ENCODE measurements at regions not wholly inside any gene's neighbourhood (a gene's known extent, or its start where the extent isn't known, plus 50 kb on each side); places are given as distances from the start of the nearest gene placed in this dataset.

GRCh38 chr10:128901236-128901635 is 565.8 kb upstream of the MGMT start:
- no peak for DNase-seq (ENCODE audit: low read depth)

GRCh38 chr10:128902031-128902710 is 564.9 kb upstream of the MGMT start:
- no peak for DNase-seq (ENCODE audit: low read depth)

DNA sequence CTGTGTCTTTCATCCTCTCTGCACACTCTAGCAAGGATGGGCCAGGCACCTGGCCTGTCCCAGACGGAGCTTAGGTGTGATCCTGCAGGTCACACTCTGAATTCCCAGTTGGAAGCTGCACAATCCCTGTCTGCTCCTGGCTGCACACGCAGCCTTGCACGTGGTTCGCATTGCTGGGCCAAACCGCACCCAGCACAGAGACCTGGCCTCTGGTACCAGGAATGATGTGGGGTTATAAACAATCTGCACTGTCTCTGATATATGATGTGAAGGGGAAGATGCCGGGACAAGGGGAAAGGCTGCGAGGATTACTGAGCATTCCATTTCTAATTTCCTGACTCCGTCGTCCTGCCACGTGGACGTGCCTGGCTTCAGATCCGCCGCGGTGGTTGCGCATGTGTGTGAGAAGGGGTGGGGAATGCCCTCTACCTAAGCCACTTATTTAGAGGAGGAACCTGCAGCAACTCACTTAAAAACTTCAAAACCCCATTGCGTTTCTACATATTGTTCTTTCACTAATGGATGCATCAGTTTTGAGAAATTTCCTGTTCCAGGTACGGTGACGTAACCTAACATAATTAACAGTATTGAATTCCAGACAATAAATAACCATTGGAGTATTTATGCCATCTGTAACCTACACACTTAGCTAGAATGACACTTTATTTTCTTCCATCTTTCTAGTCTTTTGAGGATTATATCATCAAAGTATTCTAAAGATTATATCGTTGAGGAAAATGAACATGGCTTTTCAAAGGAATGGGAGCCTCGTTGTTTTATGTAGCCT is 559.7 kb upstream of the MGMT start:
- DNase-seq (ENCODE audit: low read depth): no peak

GRCh38 chr10:128908099-128908498 is 558.9 kb upstream of the MGMT start:
- no peak for DNase-seq (ENCODE audit: low read depth)

DNA sequence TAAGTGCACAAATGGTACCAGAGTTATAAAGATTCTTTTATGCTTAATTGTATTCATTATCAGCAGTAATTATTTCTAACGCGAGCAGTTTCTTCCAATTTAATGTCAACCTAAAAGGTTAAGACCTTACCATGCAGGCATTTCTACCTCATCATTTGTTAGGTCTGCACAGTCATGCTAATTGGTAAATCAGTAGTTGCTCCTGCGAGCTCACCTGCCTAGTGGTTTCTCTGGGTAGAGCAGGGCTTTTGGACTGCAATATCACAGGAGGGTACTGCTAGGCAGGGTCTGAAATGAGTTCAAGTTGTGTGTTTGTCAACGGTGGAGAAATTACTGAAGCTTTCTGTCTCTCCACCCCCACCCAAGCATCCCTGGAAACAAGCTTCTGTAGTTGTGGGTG is 558.5 kb upstream of the MGMT start:
- DNase-seq (ENCODE audit: low read depth): no peak

DNA sequence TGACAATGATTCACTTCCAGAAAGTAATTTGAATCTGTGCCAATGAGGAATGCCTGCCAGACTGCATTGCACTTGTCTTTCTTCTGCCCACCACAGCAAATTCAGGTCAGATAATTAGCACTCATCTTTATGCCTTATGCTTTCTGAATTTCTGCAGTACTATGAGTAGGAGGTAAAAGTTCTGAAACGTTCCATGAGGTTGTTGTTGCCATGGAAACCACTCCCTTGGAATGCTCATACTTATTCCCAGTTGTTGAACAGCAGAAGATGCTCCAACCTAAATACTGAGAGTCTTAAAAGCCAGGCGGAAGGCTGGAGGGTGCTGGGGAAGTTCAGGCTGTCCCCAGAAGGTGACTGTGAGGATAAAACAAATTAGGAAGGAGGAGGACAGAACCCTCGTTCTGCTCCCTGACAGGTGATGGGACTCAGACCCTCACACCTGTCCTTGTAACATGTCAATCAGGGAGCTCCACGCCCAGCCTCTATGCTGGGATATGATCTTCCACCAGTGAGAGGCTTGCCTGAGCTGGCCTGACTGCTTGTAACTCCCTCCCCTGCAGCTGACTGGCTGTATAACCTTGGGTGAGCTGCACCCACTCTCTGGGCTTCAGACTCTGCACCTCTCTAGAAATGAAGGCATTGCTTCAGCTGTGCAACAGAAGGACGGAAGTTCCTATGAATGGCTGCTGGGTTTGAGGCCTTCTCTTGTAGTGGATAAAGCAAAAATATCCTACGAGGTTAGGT is 554.3 kb upstream of the MGMT start:
- no peak for DNase-seq (ENCODE audit: low read depth)

DNA sequence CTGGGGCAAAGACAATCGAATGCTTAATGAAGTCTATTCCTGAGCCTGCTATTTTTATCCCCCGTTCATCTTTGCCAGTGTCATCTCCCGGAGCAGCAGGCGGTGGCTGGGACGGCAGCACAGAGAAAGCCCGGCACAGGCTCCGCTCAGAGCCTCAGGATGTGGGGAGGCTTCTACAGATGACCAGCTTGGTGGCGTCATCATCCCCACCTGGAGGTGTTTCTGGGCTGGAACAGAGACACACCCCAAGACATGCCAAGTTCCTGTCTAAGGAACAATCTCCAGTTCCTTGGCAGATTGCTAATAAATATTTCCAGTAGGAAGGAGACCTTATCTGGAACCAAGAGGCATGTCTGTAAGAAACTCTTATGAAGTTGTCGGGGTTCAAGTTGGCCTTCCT is 552.4 kb upstream of the MGMT start:
- DNase-seq (ENCODE audit: low read depth): no peak

- DNase-seq (ENCODE audit: low read depth): no peak
Measured at GRCh38 chr10:128915630-128916029, 551.4 kb upstream of the MGMT start.

DNA sequence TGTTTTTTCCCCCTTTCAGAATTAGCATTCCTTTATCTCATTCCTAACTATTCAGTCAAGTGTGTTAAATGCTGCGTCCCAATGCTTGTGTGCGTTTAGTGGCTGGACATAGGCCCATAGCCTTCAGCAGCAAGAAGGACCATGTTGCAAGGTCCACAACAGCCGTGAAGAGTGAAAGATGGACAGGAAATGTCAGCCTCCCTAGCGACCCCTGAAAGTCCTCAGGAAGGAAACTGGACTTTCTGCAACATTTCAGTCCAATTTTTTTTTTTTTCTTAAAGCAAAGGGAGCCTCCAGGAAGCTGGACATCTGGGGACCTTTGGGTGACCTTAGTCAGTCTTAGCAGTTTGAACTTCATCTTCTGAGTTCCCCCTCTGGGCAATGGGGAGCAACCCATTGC is 550.7 kb upstream of the MGMT start:
- no peak for DNase-seq (ENCODE audit: low read depth)

DNA sequence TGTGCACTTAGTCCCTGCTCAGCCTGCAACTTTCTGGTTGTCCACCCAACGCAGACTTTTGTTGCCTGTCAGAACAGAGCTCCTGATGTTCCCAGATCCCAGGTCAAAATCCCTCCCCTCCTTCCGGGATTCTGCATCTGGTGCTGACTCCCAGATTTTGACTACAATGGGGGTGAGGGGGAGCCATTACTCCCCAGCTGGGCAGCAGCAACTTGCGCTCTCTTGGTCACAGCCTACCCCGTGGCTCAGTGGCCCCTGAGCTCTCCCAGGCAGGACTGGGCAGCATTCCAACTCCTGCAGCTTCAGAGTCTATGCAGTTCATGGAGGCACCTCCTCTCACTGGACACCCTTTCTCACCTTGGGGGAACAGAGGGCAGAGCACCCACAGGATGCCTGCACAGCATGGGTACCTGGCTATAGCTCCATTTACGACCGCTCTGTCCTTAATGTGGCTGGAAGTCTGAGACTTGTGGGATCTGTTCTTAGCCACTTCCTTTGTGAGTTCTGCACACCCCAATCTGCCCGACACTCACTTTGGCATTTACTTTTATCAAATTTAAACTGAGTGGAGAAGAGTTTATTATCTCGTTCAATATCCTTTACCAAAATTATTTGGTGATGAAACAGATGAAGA is 545.5 kb upstream of the MGMT start:
- DNase-seq (ENCODE audit: low read depth): no peak

GRCh38 chr10:128922172-128922571 is 544.9 kb upstream of the MGMT start:
- no peak for DNase-seq (ENCODE audit: low read depth)

DNA sequence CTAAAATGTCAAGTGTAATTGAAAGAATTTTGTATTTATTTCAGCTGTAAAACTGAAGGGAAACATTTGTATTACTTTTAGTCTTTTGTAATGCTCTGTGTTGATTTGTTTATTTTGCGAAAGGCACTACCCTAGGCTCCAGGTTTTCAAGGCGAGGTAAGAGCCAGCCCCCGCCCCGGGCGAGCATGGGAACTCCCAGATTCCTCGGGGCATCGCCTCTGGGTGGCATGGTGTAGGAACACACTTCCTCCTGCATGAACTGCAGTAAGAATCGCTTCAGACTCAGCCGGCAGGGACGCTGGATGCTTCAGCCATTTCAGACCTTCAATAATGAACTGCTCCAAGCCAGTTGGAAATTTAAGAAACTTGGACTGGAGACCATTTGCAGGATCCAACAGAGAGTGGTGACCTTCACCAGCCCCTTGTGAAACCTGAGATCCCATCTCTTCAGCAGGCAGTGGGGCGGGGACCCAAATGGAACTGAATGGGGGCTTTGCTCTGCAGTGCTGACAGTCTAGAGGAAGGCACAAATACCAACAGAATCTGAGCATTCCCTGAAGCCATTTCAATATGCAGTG is 544.3 kb upstream of the MGMT start:
- DNase-seq (ENCODE audit: low read depth): no peak

DNA sequence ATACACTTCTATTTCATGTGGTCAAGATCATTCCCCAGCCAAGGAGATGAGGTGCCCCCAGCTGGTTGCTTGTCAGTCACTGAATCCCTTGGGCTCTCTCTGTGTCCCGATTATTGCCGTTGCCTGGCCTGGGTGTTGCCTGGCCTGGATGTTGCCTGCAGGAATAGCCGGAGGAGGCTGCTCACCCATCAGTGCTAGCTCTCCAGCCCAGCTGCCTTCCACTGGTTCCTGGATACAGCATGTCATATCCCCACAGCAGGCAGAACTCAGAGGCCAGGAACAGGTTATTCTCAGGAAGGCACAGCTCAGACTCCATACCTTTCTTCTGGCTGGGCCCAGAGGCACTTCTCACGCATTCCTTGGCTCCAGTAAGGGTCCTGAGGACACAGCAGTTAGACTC is 542.1 kb upstream of the MGMT start:
- DNase-seq (ENCODE audit: low read depth): no peak

- DNase-seq (ENCODE audit: low read depth): no peak
Measured at GRCh38 chr10:128926711-128927110, 540.3 kb upstream of the MGMT start.

- DNase-seq (ENCODE audit: low read depth): no peak
Measured at GRCh38 chr10:128927497-128928161, 539.4 kb upstream of the MGMT start.

GRCh38 chr10:128928231-128928836 is 538.7 kb upstream of the MGMT start:
- no peak for DNase-seq (ENCODE audit: low read depth)

- no peak for DNase-seq (ENCODE audit: low read depth)
Measured at GRCh38 chr10:128929131-128929530, 537.9 kb upstream of the MGMT start.

GRCh38 chr10:128929767-128930166 is 537.3 kb upstream of the MGMT start:
- no peak for DNase-seq (ENCODE audit: low read depth)

DNA sequence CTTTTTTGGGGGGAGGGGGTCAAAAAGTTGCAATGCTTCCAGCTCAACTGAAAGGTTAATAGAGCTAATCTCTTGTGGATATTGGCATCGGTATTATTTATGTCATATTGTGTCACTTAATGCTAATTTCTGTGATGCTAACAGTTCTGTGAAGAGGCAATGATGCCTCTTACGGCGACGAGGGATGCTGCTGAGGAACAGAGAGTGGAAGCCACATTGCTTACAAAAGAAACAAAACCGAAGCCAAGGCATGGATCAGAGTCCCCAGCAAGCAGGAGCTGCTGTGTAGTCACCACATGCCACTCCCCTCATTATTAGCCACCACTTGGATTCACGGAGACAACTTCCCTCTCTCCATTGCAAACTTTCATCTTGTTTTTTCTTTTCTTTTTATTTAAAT is 536.5 kb upstream of the MGMT start:
- DNase-seq (ENCODE audit: low read depth): no peak

GRCh38 chr10:128932071-128932820 is 534.8 kb upstream of the MGMT start:
- no peak for DNase-seq (ENCODE audit: low read depth)

DNA sequence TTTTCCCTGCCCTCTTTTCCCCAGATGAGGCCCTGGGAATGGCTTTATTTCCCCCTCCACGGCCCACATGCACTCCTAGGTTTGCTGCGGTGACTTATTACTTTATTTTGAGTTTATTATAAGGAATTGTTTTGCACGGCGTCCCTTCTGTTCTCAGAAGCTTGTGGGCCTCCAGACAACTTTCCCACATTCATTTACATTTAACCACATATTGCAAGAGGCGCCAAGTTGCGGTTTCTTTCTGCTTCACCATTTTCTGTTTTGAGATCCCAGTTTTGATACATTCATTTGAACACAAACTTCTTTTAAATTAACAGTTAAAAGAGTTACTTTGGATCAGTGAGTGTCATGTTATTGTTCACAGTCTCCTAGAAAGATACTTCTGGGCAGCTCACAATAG is 532.5 kb upstream of the MGMT start:
- DNase-seq (ENCODE audit: low read depth): no peak

Data from stimulated activated CD8-positive, alpha-beta memory T cell treated with anti-CD3 and anti-CD28 coated beads, Interleukin-15, amount 100 ng/mL, for 24 hours (primary cell).